HG03575 (cell line): ENCODE measurements at regions not wholly inside any gene's neighbourhood (a gene's known extent, or its start where the extent isn't known, plus 50 kb on each side); places are given as distances from the start of the nearest gene placed in this dataset.

Experiments
- ATAC-seq: cut with Tn5 transposase; IDR thresholded peaks from one replicate; pipeline ENCODE4 v1.9.1; 2021; ENCODE audit not compliant: unreplicated experiment, insufficient number of reproducible peaks, low FRiP score; ENCODE audit errors: extremely low read depth

GRCh38 chr16:79756571-79756970 lies 156.0 kb upstream of the MAF start:
- no peak for ATAC-seq

GRCh38 chr16:79754501-79754900 lies 154.0 kb upstream of the MAF start:
- ATAC-seq, result no peak

- no peak for ATAC-seq
Measured at GRCh38 chr16:79754081-79754480, 153.5 kb upstream of the MAF start.

GRCh38 chr16:79753286-79753685 lies 152.7 kb upstream of the MAF start:
- ATAC-seq, result no peak

- no peak for ATAC-seq
Measured at GRCh38 chr16:79752396-79752795, 151.9 kb upstream of the MAF start.

- no peak for ATAC-seq
Measured at GRCh38 chr16:79751471-79752184, 151.1 kb upstream of the MAF start.

- no peak for ATAC-seq
Measured at GRCh38 chr16:79750311-79750710, 149.8 kb upstream of the MAF start.

GRCh38 chr16:79748629-79749028 lies 148.1 kb upstream of the MAF start:
- ATAC-seq, result no peak

- no peak for ATAC-seq
Measured at GRCh38 chr16:79747688-79748087, 147.2 kb upstream of the MAF start.

GRCh38 chr16:79740252-79740651 lies 139.7 kb upstream of the MAF start:
- no peak for ATAC-seq

- no peak for ATAC-seq
Measured at GRCh38 chr16:79735271-79735670, 134.7 kb upstream of the MAF start.

- no peak for ATAC-seq
Measured at GRCh38 chr16:79734721-79735120, 134.2 kb upstream of the MAF start.

GRCh38 chr16:79728923-79729240 lies 128.3 kb upstream of the MAF start:
- ATAC-seq, result no peak

GRCh38 chr16:79728048-79728922 lies 127.7 kb upstream of the MAF start:
- no peak for ATAC-seq

- no peak for ATAC-seq
Measured at GRCh38 chr16:79726902-79727301, 126.4 kb upstream of the MAF start.

GRCh38 chr16:79725051-79725450 lies 124.5 kb upstream of the MAF start:
- no peak for ATAC-seq

- ATAC-seq, result no peak
Measured at GRCh38 chr16:79723583-79724168, 123.1 kb upstream of the MAF start.

GRCh38 chr16:79721270-79721669 lies 120.7 kb upstream of the MAF start:
- ATAC-seq, result no peak

GRCh38 chr16:79717333-79718137 lies 117.0 kb upstream of the MAF start:
- no peak for ATAC-seq
